ENCODE measurements at regions not wholly inside any gene's neighbourhood (a gene's known extent, or its start where the extent isn't known, plus 50 kb on each side); places are given as distances from the start of the nearest gene placed in this dataset.

DNA sequence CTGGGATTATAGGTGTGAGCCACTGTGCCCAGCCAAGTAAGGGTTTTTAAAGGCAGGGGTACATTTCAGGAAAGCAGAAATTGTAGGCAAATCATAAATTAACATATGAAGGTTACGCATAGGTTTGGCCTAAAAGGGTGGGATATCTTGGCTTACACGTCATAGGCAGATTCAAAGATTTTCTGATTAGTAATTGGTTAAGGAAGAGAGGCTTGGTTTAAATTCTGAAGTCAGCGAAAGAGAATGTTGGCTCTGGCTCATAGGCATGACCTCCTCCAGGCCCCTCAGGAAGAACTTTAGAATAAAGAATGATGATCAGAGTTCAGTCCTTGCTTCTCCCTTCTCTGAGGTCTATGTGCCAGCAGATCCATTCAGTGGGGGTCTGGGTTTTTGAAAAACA, 124.8 kb upstream of the RBBP6 start:
- ATAC-seq (no peak), DNase-seq (no peak)
- POLR2A ChIA-PET, result no interaction called here
- H3K27me3 Mint-ChIP-seq, result peaks cover 14% of the 10 kb centered on the region
- no peak overlapping the region for H3K4me3 Mint-ChIP-seq
- intact Hi-C loops (cut with DNase I, micrococcal nuclease), result no loop called here
- no peak overlapping the region for H3K27ac Mint-ChIP-seq
- CTCF ChIA-PET, result no interaction called here
- no peaks in the 10 kb centered on the region for H3K4me1 Mint-ChIP-seq
- H3K9me3 Mint-ChIP-seq (ENCODE audit: low read depth), result no peaks in the 10 kb centered on the region
- H3K36me3 Mint-ChIP-seq (ENCODE audit: low read depth), result no peaks in the 10 kb centered on the region

DNA sequence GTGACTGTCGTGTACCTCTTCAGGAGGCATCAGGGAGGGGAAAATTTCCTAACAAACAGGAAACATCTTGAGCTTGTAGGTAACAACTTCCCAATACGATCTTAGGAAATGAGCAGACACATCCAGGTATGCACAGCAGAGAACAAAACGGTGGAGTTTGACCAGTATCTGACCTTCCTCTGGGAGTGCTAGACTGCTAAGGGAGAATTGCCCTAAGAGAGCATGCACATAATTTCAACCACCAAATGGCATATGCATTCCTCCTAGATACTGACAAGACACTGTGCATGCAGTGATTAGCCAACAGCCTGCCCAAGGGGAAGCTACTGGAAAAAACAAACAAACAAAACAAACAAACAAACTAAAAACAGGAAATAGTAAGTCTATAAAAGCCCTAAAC, 120.6 kb upstream of the RBBP6 start:
- ATAC-seq, result no peak
- H3K4me1 Mint-ChIP-seq, result no peaks in the 10 kb centered on the region
- H3K4me3 Mint-ChIP-seq, result no peak overlapping the region
- no peaks in the 10 kb centered on the region for H3K36me3 Mint-ChIP-seq (ENCODE audit: low read depth)
- ChIA-PET POLR2A (no interaction called here), CTCF (interaction anchor here (0.9 kb wide), 1 partner anchor 12 kb away, joined by 3 read pairs; no protein-coding TSS in a partner anchor)
- intact Hi-C loops (cut with DNase I, micrococcal nuclease), result no loop called here
- no peaks in the 10 kb centered on the region for H3K9me3 Mint-ChIP-seq (ENCODE audit: low read depth)
- peaks cover 12% of the 10 kb centered on the region for H3K27me3 Mint-ChIP-seq
- DNase-seq, result no peak
- no peak overlapping the region for H3K27ac Mint-ChIP-seq

DNA sequence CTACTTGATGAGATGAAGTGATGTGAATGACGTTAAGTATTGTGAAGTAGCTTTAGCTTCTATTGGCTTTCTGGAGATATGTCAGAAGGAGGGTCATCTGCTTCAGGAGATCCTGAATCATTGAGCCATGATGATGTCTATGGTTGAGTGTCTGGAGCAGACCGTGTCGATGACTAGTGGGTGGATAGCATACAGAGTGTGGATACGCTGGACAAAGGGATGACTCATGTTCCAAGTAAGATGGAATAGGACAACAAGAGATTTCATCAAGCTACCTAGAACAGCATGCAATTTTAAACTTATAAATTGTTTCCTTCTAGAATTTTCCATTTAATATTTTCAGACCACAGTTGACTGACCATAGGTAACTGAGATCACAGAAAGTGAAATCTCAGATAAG, 116.1 kb upstream of the RBBP6 start:
- ChIA-PET POLR2A (no interaction called here), CTCF (interaction anchor here (0.8 kb wide), 1 partner anchor 81 kb away, joined by 3 read pairs; no protein-coding TSS in a partner anchor)
- Mint-ChIP-seq H3K4me1 (no peaks in the 10 kb centered on the region), H3K9me3 (ENCODE audit: low read depth) (no peaks in the 10 kb centered on the region), H3K4me3 (no peak overlapping the region), H3K27me3 (peaks cover 12% of the 10 kb centered on the region), H3K27ac (no peak overlapping the region), H3K36me3 (ENCODE audit: low read depth) (no peaks in the 10 kb centered on the region)
- ATAC-seq (no peak), DNase-seq (no peak)
- intact Hi-C loops (cut with DNase I, micrococcal nuclease), result no loop called here

- Mint-ChIP-seq H3K4me3 (no peak overlapping the region), H3K9me3 (ENCODE audit: low read depth) (no peaks in the 10 kb centered on the region), H3K27ac (no peak overlapping the region), H3K27me3 (peaks cover 11% of the 10 kb centered on the region), H3K4me1 (no peaks in the 10 kb centered on the region), H3K36me3 (ENCODE audit: low read depth) (no peaks in the 10 kb centered on the region)
- no peak for DNase-seq
- intact Hi-C loops (cut with DNase I, micrococcal nuclease), result no loop called here
- CTCF ChIA-PET, result no interaction called here
- POLR2A ChIA-PET, result no interaction called here
- no peak for ATAC-seq
Measured at GRCh38 chr16:24424364-24424763, 115.0 kb upstream of the RBBP6 start.

GRCh38 chr16:24427840-24428239, 111.5 kb upstream of the RBBP6 start:
- H3K36me3 Mint-ChIP-seq (ENCODE audit: low read depth), result no peaks in the 10 kb centered on the region
- POLR2A ChIA-PET, result no interaction called here
- no peaks in the 10 kb centered on the region for H3K4me1 Mint-ChIP-seq
- H3K4me3 Mint-ChIP-seq, result no peak overlapping the region
- intact Hi-C loops (cut with DNase I, micrococcal nuclease), result no loop called here
- H3K27me3 Mint-ChIP-seq, result peaks cover 21% of the 10 kb centered on the region
- no peak overlapping the region for H3K27ac Mint-ChIP-seq
- no peaks in the 10 kb centered on the region for H3K9me3 Mint-ChIP-seq (ENCODE audit: low read depth)
- ATAC-seq, result peak; percentile 51
- CTCF ChIA-PET, result no interaction called here
- DNase-seq, result no peak

- intact Hi-C loops (cut with DNase I, micrococcal nuclease), result no loop called here
- H3K27ac Mint-ChIP-seq, result no peak overlapping the region
- H3K4me1 Mint-ChIP-seq, result no peaks in the 10 kb centered on the region
- CTCF ChIA-PET, result no interaction called here
- POLR2A ChIA-PET, result no interaction called here
- H3K9me3 Mint-ChIP-seq (ENCODE audit: low read depth), result no peaks in the 10 kb centered on the region
- no peaks in the 10 kb centered on the region for H3K36me3 Mint-ChIP-seq (ENCODE audit: low read depth)
- H3K27me3 Mint-ChIP-seq, result peaks cover 27% of the 10 kb centered on the region
- DNase-seq (no peak), ATAC-seq (no peak)
- H3K4me3 Mint-ChIP-seq, result no peak overlapping the region
Measured at GRCh38 chr16:24428756-24429155, 110.6 kb upstream of the RBBP6 start.

- no peaks in the 10 kb centered on the region for H3K36me3 Mint-ChIP-seq (ENCODE audit: low read depth)
- intact Hi-C loops (cut with DNase I, micrococcal nuclease), result no loop called here
- ChIA-PET CTCF (no interaction called here), POLR2A (no interaction called here)
- H3K4me1 Mint-ChIP-seq, result no peaks in the 10 kb centered on the region
- no peaks in the 10 kb centered on the region for H3K9me3 Mint-ChIP-seq (ENCODE audit: low read depth)
- DNase-seq, result no peak
- no peak overlapping the region for H3K27ac Mint-ChIP-seq
- ATAC-seq, result peak; percentile 36
- H3K27me3 Mint-ChIP-seq, result peaks cover 28% of the 10 kb centered on the region
- no peak overlapping the region for H3K4me3 Mint-ChIP-seq
Measured at GRCh38 chr16:24430954-24431760, 108.2 kb upstream of the RBBP6 start.

GRCh38 chr16:24433706-24434105, 105.7 kb upstream of the RBBP6 start:
- no peak for ATAC-seq
- H3K4me3 Mint-ChIP-seq, result no peak overlapping the region
- ChIA-PET CTCF (interaction anchor here (1.1 kb wide), 1 partner anchor 363 kb away, joined by 3 read pairs; no protein-coding TSS in a partner anchor), POLR2A (interaction anchor here (0.6 kb wide), 1 partner anchor 53 kb away, joined by 3 read pairs; no protein-coding TSS in a partner anchor)
- H3K27ac Mint-ChIP-seq, result no peak overlapping the region
- no peaks in the 10 kb centered on the region for H3K36me3 Mint-ChIP-seq (ENCODE audit: low read depth)
- H3K4me1 Mint-ChIP-seq, result no peaks in the 10 kb centered on the region
- no peaks in the 10 kb centered on the region for H3K9me3 Mint-ChIP-seq (ENCODE audit: low read depth)
- peaks cover 22% of the 10 kb centered on the region for H3K27me3 Mint-ChIP-seq
- no peak for DNase-seq
- intact Hi-C loops (cut with DNase I, micrococcal nuclease), result no loop called here

DNA sequence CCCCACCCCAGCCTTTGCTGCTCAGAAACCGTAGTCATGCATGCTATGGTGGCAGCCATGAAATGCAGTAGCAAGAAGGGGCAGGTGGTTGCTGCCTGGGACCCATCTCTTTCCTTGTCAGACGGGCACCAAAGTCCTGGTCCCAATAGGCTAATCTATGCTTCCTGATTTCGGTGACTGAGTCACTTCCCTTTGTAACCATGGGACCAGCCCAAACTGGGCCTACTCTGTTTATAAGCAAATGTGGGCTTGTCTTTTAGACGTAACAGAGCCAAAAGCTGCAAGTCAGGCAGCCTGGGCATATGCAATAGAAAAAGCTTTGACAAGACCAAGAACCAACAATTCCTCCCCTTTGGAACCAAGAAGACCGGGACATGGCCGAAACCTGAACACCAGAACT, 99.1 kb upstream of the RBBP6 start:
- ChIA-PET CTCF (no interaction called here), POLR2A (no interaction called here)
- Mint-ChIP-seq H3K27ac (no peak overlapping the region), H3K9me3 (ENCODE audit: low read depth) (no peaks in the 10 kb centered on the region), H3K4me1 (no peaks in the 10 kb centered on the region), H3K4me3 (no peak overlapping the region), H3K36me3 (ENCODE audit: low read depth) (no peaks in the 10 kb centered on the region), H3K27me3 (peaks cover 13% of the 10 kb centered on the region)
- ATAC-seq, result no peak
- intact Hi-C loops (cut with DNase I, micrococcal nuclease), result no loop called here
- DNase-seq, result no peak

DNA sequence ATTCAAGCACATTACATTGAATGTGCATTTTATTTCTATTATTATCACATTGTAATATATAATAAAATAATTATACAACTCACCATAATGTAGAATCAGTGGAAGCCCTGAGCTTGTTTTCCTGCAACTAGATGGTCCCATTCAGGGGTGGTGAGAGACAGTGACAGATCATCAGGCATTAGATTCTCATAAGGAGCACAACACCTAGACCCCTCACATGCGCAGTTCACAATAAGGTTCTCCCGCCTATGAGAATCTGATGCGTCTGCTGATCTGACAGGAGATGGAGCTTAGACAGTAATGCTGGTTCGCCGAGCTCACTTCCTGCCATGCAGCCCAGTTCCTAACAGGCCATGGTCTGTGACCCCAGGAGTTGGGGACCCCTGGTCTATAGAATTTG, 96.7 kb upstream of the RBBP6 start:
- peaks cover 10% of the 10 kb centered on the region for H3K27me3 Mint-ChIP-seq
- intact Hi-C loops (cut with DNase I, micrococcal nuclease), result no loop called here
- DNase-seq (no peak), ATAC-seq (no peak)
- H3K36me3 Mint-ChIP-seq (ENCODE audit: low read depth), result no peaks in the 10 kb centered on the region
- no peak overlapping the region for H3K4me3 Mint-ChIP-seq
- ChIA-PET POLR2A (no interaction called here), CTCF (no interaction called here)
- H3K4me1 Mint-ChIP-seq, result no peaks in the 10 kb centered on the region
- H3K27ac Mint-ChIP-seq, result no peak overlapping the region
- H3K9me3 Mint-ChIP-seq (ENCODE audit: low read depth), result no peaks in the 10 kb centered on the region

DNA sequence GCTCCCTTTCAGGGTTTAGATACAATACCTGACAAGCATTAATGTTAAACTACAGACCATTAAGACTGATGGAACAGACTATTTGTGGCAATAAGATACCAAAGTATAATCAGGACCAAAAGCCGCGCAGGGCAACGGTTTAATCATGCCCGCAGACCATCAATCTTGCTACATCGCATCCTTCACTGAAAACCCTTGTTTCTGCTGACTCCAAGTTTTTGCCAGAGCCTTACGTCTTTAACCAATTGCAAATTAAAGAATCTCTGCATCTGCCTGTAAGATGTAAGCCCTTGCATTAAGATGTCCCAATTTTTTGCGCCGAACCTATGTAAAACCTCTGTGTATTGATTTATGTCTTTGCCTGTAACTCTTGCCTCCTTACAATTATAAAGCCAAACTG, 94.2 kb upstream of the RBBP6 start:
- Mint-ChIP-seq H3K4me3 (no peak overlapping the region), H3K9me3 (ENCODE audit: low read depth) (no peaks in the 10 kb centered on the region), H3K27me3 (peaks cover 6% of the 10 kb centered on the region), H3K27ac (no peak overlapping the region), H3K36me3 (ENCODE audit: low read depth) (no peaks in the 10 kb centered on the region), H3K4me1 (no peaks in the 10 kb centered on the region)
- intact Hi-C loops (cut with DNase I, micrococcal nuclease), result no loop called here
- no peak for DNase-seq
- no peak for ATAC-seq
- POLR2A ChIA-PET, result no interaction called here
- CTCF ChIA-PET, result no interaction called here

- H3K36me3 Mint-ChIP-seq (ENCODE audit: low read depth), result no peaks in the 10 kb centered on the region
- ATAC-seq (no peak), DNase-seq (no peak)
- CTCF ChIA-PET, result no interaction called here
- H3K4me3 Mint-ChIP-seq, result no peak overlapping the region
- POLR2A ChIA-PET, result no interaction called here
- intact Hi-C loops (cut with DNase I, micrococcal nuclease), result no loop called here
- H3K9me3 Mint-ChIP-seq (ENCODE audit: low read depth), result no peaks in the 10 kb centered on the region
- H3K27me3 Mint-ChIP-seq, result peaks cover 7% of the 10 kb centered on the region
- H3K27ac Mint-ChIP-seq, result no peak overlapping the region
- H3K4me1 Mint-ChIP-seq, result no peaks in the 10 kb centered on the region
Measured at GRCh38 chr16:24446189-24446588, 93.2 kb upstream of the RBBP6 start.

Data from activated CD4-positive, alpha-beta T cell treated with anti-CD3 and anti-CD28 coated beads for 36 hours (primary cell).